Calu3 (cell line): ENCODE measurements at regions not wholly inside any gene's neighbourhood (a gene's known extent, or its start where the extent isn't known, plus 50 kb on each side); places are given as distances from the start of the nearest gene placed in this dataset.

Source experiments
- BruUV-seq: library from RNA; stranded (reverse); fragments of 400-500 nt; replicated peaks from 2 replicates; lab custom pipeline; 2021; lab: Mats Ljungman, UMichigan
- CTCF ChIA-PET: fragments of 300-600 bp; sonication (Branson Sonifier 250); formaldehyde crosslinking; loops from one replicate; lab custom pipeline; 2022; ENCODE audit warnings: antibody characterized with exemption; lab: Charles Lee
- DNase-seq: peaks from one replicate; pipeline ENCODE4 v3.0.0; 2022
- H3K27ac Mint-ChIP-seq: one replicate; pipeline ENCODE4 v1.8.0; 2022; ENCODE audit warnings: mixed read lengths; ENCODE audit not compliant: unreplicated experiment
- H3K27me3 Mint-ChIP-seq: one replicate; pipeline ENCODE4 v1.8.0; 2022; ENCODE audit warnings: mixed read lengths; ENCODE audit not compliant: unreplicated experiment
- H3K36me3 Mint-ChIP-seq: one replicate; pipeline ENCODE4 v1.8.0; 2022; ENCODE audit warnings: mild to moderate bottlenecking, moderate library complexity, mixed read lengths; ENCODE audit not compliant: insufficient read depth, unreplicated experiment
- H3K4me1 Mint-ChIP-seq: one replicate; pipeline ENCODE4 v1.8.0; 2022; ENCODE audit warnings: mild to moderate bottlenecking, low read depth, mixed read lengths; ENCODE audit not compliant: unreplicated experiment
- H3K4me3 Mint-ChIP-seq: one replicate; pipeline ENCODE4 v1.8.0; 2022; ENCODE audit warnings: mild to moderate bottlenecking, low read depth, moderate library complexity, mixed read lengths; ENCODE audit not compliant: unreplicated experiment
- H3K9me3 Mint-ChIP-seq: one replicate; pipeline ENCODE4 v1.8.0; 2022; ENCODE audit warnings: low read depth, mixed read lengths; ENCODE audit not compliant: unreplicated experiment
- intact Hi-C: fragments of 100-400 bp; cut with micrococcal nuclease; formaldehyde crosslinking; loops from one replicate; pipeline ENCODE4 v1.10.0; 2022; ENCODE audit not compliant: unreplicated experiment
- TF ChIP-seq, protein P1 (sequence below): fragments of 200-600 bp; IDR thresholded peaks from one replicate; pipeline ENCODE4 v1.8.0; 2022; ENCODE audit warnings: antibody characterized with exemption; ENCODE audit not compliant: unreplicated experiment

GRCh38 chr2:67650291-67651133 lies 253.4 kb downstream of the ETAA1 start:
- intact Hi-C loops: loop anchor here (2.0 to 5.0 kb wide), 8 partner anchors 78 to 1223 kb away; partner anchors contain the start of gene ETAA1
- Mint-ChIP-seq H3K36me3 (no peaks in the 10 kb centered on the region), H3K27ac (peak overlapping the region; percentile 59), H3K4me1 (peaks cover 45% of the 10 kb centered on the region), H3K27me3 (no peaks in the 10 kb centered on the region), H3K4me3 (peak overlapping the region; percentile 6), H3K9me3 (peaks cover 9% of the 10 kb centered on the region)
- TF ChIP-seq, protein P1, sequence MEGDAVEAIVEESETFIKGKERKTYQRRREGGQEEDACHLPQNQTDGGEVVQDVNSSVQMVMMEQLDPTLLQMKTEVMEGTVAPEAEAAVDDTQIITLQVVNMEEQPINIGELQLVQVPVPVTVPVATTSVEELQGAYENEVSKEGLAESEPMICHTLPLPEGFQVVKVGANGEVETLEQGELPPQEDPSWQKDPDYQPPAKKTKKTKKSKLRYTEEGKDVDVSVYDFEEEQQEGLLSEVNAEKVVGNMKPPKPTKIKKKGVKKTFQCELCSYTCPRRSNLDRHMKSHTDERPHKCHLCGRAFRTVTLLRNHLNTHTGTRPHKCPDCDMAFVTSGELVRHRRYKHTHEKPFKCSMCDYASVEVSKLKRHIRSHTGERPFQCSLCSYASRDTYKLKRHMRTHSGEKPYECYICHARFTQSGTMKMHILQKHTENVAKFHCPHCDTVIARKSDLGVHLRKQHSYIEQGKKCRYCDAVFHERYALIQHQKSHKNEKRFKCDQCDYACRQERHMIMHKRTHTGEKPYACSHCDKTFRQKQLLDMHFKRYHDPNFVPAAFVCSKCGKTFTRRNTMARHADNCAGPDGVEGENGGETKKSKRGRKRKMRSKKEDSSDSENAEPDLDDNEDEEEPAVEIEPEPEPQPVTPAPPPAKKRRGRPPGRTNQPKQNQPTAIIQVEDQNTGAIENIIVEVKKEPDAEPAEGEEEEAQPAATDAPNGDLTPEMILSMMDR: peak; percentile 72
- CTCF ChIA-PET: interaction anchor here (0.6 to 2.3 kb wide), 17 partner anchors 10 to 1731 kb away, joined by 3 to 10 read pairs (median 4); partner anchors contain the start of gene MEIS1
- peak; percentile 85 for DNase-seq
- BruUV-seq: no TSS peak

GRCh38 chr2:67651565-67651964 lies 254.4 kb downstream of the ETAA1 start:
- H3K27me3 Mint-ChIP-seq: no peaks in the 10 kb centered on the region
- H3K27ac Mint-ChIP-seq: no peak overlapping the region
- intact Hi-C loops: loop anchor here (2.0 to 5.0 kb wide), 8 partner anchors 79 to 1224 kb away; partner anchors contain the start of gene ETAA1
- peaks cover 8% of the 10 kb centered on the region for H3K9me3 Mint-ChIP-seq
- BruUV-seq: no TSS peak
- no peaks in the 10 kb centered on the region for H3K36me3 Mint-ChIP-seq
- no peak for DNase-seq
- TF ChIP-seq, protein P1: no peak
- H3K4me1 Mint-ChIP-seq: peaks cover 45% of the 10 kb centered on the region
- CTCF ChIA-PET: interaction anchor here (0.6 to 2.3 kb wide), 15 partner anchors 11 to 1732 kb away, joined by 3 to 10 read pairs (median 4); partner anchors contain the start of gene MEIS1
- H3K4me3 Mint-ChIP-seq: no peak overlapping the region

DNA sequence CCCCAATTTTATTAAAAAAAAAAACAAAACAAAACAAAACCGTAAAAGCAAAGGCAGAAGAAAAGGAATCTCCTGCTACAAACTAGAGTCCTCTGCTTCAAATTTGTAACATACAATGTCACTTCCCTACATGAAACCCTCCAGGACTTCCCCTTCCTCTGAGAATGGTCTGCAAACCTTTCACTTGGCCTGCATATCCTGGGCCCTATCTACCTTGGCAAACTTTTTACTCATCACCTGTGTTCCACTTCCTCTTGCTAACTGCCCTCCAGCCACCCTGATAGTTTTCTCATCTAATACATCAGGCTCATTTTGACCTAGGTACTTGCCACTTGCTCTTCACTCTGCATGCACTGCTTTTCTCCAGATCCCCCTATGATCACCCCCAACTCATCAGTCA lies 255.5 kb downstream of the ETAA1 start:
- H3K27me3 Mint-ChIP-seq: no peaks in the 10 kb centered on the region
- CTCF ChIA-PET: no interaction called here
- TF ChIP-seq, protein P1: no peak
- no peak for DNase-seq
- H3K4me3 Mint-ChIP-seq: no peak overlapping the region
- H3K27ac Mint-ChIP-seq: no peak overlapping the region
- intact Hi-C loops: loop anchor here (5.0 kb wide), 4 partner anchors 255 to 1225 kb away; partner anchors contain the start of gene ETAA1
- BruUV-seq: no TSS peak
- H3K4me1 Mint-ChIP-seq: peaks cover 44% of the 10 kb centered on the region
- peaks cover 5% of the 10 kb centered on the region for H3K9me3 Mint-ChIP-seq
- no peaks in the 10 kb centered on the region for H3K36me3 Mint-ChIP-seq

GRCh38 chr2:67656875-67657274 lies 259.7 kb downstream of the ETAA1 start:
- BruUV-seq: no TSS peak
- intact Hi-C loops: no loop called here
- H3K27ac Mint-ChIP-seq: no peak overlapping the region
- H3K4me1 Mint-ChIP-seq: peaks cover 9% of the 10 kb centered on the region
- no peak for DNase-seq
- CTCF ChIA-PET: interaction anchor here (0.6 kb wide), 2 partner anchors 25 to 1824 kb away, joined by 3 read pairs; no protein-coding TSS in a partner anchor
- peaks cover 11% of the 10 kb centered on the region for H3K9me3 Mint-ChIP-seq
- no peaks in the 10 kb centered on the region for H3K27me3 Mint-ChIP-seq
- H3K4me3 Mint-ChIP-seq: no peak overlapping the region
- TF ChIP-seq, protein P1: no peak
- H3K36me3 Mint-ChIP-seq: no peaks in the 10 kb centered on the region
